VCaP (cell line): ENCODE measurements at regions not wholly inside any gene's neighbourhood (a gene's known extent, or its start where the extent isn't known, plus 50 kb on each side); places are given as distances from the start of the nearest gene placed in this dataset.
"Not testable (repeated sequence)": the region's sequence is repeated elsewhere in the genome, so short reads cannot be mapped to it uniquely, and the experiment has no call there.

ENCODE experiments used
- H3K27ac ChIP-seq: fragments of 450-650 bp; 2 replicates; pipeline ENCODE4 v1.5.1; 2017
- CTCF ChIP-seq: fragments of 450-650 bp; conservative IDR thresholded peaks from 2 replicates; pipeline ENCODE4 v1.5.1; 2017; ENCODE audit warnings: mild to moderate bottlenecking, moderate library complexity

- no peak for TF ChIP-seq CTCF
Observed at GRCh38 chr6:86205980-86206379, 563.3 kb upstream of the SYNCRIP start.

GRCh38 chr6:86203044-86203443, 560.4 kb upstream of the SYNCRIP start:
- no peak for TF ChIP-seq CTCF

More at GRCh38 chr6:86205980-86206379, 563.3 kb upstream of the SYNCRIP start:
- no peak overlapping the region for H3K27ac ChIP-seq

GRCh38 chr6:86193821-86194220, 551.1 kb upstream of the SYNCRIP start:
- no peak overlapping the region for H3K27ac ChIP-seq
- TF ChIP-seq CTCF = no peak

More at GRCh38 chr6:86203044-86203443, 560.4 kb upstream of the SYNCRIP start:
- H3K27ac ChIP-seq = no peak overlapping the region

GRCh38 chr6:86192123-86192522, 549.4 kb upstream of the SYNCRIP start:
- H3K27ac ChIP-seq = no peak overlapping the region
- TF ChIP-seq CTCF = peak; percentile 59

GRCh38 chr6:86175149-86175548, 532.5 kb upstream of the SYNCRIP start:
- not testable (repeated sequence) for H3K27ac ChIP-seq
- peak; percentile 77 for TF ChIP-seq CTCF

GRCh38 chr6:86154852-86155251, 512.2 kb upstream of the SYNCRIP start:
- no peak overlapping the region for H3K27ac ChIP-seq
- no peak for TF ChIP-seq CTCF

- TF ChIP-seq CTCF = no peak
- H3K27ac ChIP-seq = no peak overlapping the region
Observed at GRCh38 chr6:86153521-86153920, 510.8 kb upstream of the SYNCRIP start.

- no peak for TF ChIP-seq CTCF
- no peak overlapping the region for H3K27ac ChIP-seq
Observed at GRCh38 chr6:86152546-86152945, 509.9 kb upstream of the SYNCRIP start.
